T47D (cell line): ENCODE measurements at regions not wholly inside any gene's neighbourhood (a gene's known extent, or its start where the extent isn't known, plus 50 kb on each side); places are given as distances from the start of the nearest gene placed in this dataset.
"Not testable (repeated sequence)": the region's sequence is repeated elsewhere in the genome, so short reads cannot be mapped to it uniquely, and the experiment has no call there.

Experiments
- DNase-seq, 2 experiments: peaks; one replicate each; pipeline versions ENCODE4 v3.0.0 to v3.0.0-alpha.2; 2011 to 2012; ENCODE audit warnings: low read depth in 1 of 2, low spot score in 1 of 2
- JUND ChIP-seq: IDR thresholded peaks from 2 replicates; pipeline ENCODE4 v1.6.1; 2012; ENCODE audit warnings: low read depth
- in situ Hi-C: cut with HindIII; loops from 2 replicates; pipeline ENCODE4 v1.10.0; 2016; ENCODE audit warnings: low sequenced_read_pairs, low pct_unique_long_range_greater_than_20kb

DNA sequence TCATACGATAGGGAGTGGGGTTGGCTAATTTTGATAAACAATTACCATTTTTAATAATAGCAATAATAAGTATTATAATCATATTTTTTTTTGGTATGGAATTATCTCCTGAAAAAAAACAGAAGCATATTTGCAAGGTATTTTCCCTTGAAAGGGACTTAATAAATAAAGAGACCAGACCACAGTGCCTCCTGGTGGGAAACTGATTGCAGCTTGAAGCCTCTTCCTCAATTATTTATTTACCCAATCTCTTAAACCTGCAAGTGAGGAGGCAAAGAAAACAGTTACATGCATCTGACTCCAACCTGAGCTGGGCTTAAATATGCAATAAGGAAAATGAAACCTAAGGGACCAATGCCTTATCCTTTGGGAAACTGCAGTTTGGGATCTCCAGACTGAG, 388.1 kb upstream of the ACO1 start:
- no peak for TF ChIP-seq JUND
- in situ Hi-C loops = no loop called here
- peak in 1 of 2 experiments; percentile 18 for DNase-seq

DNA sequence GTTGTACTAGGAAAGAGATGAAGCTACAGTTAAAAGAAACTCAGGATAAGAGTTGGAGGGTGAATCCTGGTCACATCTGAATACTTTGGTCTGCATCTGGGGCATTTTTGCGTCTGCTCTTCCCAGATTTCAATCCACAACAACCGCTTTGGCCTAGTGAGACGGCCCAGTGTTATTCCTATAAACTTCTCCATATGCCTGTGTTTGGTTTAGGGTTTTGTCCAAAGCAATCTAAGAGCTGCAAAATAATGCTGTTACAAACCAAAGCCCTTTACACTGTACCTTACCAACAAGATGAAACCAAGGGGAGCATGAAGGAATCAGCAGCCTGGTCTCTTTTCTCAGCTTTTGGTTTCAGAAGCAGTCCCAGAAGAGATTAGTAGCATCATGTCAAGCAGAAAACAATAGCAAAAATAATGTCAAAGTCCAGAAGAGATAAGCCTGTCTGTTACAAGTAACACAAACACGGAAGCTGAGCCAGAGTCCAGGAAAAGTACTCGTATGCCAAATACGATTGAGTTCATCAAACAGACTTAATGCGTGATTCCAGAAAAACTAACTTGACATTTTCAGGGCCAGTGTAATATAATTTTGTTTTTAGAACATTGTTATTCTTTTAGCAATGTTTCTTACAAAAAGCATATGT, 379.9 kb upstream of the ACO1 start:
- in situ Hi-C loops = no loop called here
- TF ChIP-seq JUND = no peak
- no peak for DNase-seq

DNA sequence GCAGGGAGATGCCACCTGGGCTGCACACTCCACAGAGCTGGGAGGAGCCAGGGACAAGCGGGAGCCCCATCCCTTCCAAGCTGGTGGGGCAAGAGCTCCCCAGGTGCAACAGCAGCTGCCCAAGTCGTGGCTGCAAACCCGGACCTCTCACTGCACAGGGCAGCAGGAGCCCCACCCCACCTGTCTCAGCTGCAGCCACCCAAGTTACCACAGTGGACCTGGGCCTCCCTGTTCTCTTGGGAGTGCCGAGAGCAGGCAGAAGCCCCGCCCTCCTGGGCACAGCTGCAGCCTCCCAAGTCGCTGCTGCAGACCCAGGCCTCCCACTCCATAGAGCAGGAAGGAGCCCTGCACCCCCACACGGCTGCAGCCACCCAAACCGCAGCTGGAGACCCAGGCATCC, 374.1 kb upstream of the ACO1 start:
- in situ Hi-C loops = no loop called here
- no peak for DNase-seq
- no peak for TF ChIP-seq JUND

DNA sequence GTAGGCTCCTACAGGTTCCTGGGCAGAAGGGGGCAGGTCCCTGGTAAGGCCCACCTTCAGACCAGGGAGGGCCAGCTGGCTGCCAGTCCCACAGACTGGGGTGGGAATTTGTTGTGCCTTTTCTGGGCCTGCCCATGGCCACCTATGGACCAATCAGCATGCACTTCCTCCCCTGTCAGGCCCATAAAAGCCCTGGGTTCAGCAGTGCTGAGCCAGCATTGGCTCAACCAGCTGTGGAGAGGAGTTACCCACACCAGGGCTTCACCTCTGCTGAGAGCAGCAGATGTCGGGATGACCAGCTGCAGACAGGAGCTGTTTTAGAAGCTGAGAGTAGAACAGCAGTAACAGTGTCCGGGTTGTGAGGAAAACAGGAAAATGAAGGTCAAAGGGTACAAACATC, 373.4 kb upstream of the ACO1 start:
- in situ Hi-C loops = no loop called here
- DNase-seq = peak in 1 of 2 experiments; percentile 33
- no peak for TF ChIP-seq JUND

DNA sequence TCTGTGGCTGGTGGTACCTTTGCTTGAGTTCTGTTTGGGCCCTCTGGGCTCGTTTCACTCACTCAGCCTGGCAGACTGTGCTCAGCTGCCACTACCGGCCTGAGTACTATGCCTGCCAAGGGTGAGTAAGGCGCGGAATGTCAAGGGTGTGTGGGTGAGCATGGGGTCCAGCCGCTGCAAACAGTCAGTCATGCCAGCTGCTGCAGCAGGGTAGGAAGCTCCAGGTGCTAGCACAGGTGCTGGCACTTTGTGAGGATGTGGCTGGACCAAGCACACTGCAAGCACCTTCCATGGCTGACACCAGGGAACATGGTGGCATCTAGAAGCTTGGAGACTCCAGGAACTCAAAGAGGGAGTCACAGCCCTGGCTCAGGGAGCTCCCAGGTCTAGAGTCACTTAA, 368.6 kb upstream of the ACO1 start:
- DNase-seq = no peak
- in situ Hi-C loops = no loop called here
- no peak for TF ChIP-seq JUND

DNA sequence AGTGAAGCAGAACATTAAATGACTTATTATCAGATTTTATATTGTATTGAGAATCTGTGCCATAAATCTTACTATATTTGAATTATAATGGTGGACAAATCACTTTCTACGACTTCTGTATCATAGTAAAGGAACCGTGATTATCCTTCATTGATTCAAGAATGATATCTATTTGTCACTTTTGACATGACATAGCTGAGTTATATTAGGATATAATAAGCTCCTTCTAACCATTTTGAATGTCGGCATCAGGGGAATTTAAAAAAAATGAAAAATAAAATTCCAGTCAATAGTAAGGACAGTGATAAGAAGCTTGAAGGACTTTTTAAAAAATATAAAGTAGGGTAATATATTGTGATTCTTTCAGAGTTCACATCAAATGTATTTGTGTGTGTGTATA, 338.9 kb upstream of the ACO1 start:
- no peak for DNase-seq
- in situ Hi-C loops = no loop called here
- no peak for TF ChIP-seq JUND

DNA sequence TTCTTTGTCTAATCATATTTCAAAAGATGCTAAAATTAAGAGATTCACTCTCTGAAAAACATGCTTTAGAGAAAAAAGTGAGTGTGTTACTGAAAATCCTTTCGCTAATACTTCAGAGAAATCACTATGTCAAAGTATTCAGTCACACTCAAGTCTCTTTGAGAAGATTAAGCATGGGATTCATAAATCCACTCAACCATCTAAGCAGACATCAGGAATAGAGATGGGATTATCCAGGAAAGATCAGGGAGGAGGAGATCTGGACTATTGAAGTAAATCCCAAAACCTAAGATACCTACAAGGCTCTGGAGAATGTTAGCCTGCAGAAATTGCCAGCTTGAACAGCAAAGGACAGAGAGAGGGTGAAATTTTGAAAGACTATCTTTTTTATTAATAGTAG, 317.2 kb upstream of the ACO1 start:
- in situ Hi-C loops = no loop called here
- no peak for DNase-seq
- no peak for TF ChIP-seq JUND

DNA sequence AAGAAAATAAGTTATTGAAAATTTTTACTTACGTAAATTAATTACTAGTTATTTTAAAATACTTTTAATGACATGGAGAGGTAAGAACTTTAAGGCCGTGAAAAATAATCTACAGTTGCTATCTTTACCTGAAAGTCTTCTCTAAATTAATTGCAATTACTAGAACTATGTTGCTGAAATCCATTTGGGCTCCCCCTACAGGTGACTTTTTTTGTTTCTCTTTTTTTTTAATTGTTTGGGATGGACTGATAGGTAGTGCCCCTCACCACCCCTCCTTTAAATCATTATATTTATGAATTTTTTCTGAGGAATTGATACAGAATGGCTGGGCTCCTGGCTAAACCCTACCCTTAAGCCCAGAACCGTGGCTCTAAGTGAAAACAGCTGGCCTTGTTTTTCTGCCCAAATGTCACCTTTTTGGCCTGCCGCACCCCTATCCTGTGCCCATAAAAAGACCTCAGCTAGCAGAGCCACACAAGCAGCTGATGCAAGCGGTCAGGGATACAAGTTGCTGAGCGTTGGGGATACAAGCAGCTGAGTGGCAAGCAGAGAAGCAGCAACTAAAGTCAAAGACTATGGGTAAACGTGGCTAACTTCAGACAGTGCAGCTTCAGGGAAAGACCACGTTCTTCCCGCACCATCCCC, 315.2 kb upstream of the ACO1 start:
- peak in 1 of 2 experiments; percentile 10 for DNase-seq
- in situ Hi-C loops = no loop called here
- no peak for TF ChIP-seq JUND

DNA sequence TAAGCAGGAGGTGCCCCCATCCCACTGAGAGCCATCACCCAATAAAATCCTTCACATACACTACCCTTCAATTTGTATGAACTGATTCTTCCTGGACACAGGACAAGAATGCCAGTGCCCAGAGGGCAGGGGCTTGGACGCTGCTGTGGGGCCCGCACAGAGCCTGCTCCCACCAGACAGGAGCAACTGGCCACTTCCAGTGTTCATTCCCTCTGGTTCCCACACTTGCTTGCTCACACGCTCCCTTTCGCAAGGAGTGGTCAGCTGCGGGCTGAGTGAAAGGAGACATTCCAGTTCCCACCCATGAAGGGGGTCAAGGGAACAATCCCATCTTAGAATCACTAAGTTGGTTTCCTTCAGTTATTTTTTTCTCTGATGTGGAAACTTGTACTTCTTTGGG, 314.5 kb upstream of the ACO1 start:
- no peak for TF ChIP-seq JUND
- no peak for DNase-seq
- in situ Hi-C loops = no loop called here

DNA sequence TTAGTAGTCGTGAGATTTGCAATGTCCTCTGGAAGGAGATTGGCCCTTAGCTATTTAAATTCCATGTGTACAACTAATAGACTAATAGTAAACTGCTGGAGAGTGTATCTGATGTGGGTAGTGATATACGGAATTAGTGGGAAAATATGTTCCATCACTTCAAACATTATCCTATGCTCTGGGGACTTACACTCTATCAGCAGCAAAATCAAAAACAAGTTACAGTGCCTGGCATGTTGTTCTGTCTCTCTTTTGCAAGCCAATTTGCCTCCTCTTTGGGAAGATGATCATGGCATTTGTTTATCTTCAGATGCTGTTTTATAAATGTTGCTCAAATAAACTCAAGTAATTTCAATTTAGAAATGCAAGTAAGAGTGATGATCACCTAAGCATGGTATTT, 311.9 kb upstream of the ACO1 start:
- DNase-seq = no peak
- no peak for TF ChIP-seq JUND
- in situ Hi-C loops = no loop called here

DNA sequence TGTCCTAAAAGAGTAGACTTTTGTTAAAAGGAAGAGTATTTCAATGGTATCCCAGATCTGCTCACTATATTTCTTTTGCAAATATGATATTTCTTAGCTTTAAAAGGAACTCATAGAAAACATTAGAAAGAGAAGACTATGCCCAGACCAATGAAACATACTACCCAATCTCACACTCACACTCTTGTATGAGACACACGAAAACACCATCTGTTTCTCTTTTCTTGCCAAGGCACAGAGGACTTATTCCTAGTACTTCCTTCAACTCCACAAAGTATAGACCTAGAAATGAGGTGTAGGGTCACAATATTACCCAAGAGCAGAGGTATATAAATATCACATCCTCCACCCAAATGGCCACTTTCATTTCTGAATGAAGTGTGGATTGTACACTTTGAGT, 292.4 kb upstream of the ACO1 start:
- DNase-seq = no peak
- in situ Hi-C loops = no loop called here
- TF ChIP-seq JUND = no peak

DNA sequence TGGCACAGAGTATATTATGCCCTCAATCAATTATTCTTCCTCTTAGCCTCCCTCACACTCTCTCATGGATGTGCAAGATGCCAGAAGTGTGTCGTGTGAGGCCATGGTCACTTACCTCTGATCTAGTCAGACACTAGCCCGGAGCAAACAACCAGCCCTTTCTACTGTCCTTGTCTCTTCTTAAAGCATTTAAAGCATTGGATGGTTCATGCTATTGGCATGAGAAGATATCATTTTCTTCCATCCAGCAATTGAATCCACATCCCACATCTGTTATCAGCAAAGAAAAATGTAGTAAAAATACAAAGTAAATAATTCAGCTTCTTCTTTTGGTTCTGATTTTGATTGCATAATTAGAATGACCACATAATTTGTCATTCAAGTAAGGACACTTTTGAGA, 267.2 kb upstream of the ACO1 start:
- no peak for DNase-seq
- no peak for TF ChIP-seq JUND
- in situ Hi-C loops = no loop called here

DNA sequence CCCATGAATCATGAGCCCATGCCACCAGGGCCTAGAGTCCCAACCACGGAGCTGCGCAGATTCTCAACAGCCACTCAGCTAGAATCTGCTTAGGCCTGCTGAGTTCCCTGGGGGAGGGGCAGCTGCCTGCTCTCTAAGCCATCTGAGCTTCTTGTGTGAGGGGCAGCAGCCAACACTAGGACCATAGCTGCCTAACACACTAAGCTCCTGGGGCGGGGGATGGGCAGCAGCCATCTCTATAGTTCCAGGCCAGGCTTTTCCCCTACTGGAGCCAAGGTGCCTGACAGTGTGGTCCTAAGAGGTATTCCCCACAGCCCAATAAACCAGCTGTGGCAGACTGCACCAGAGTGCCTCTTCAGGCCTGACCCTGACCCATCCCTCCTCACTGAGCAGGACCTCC, 255.9 kb upstream of the ACO1 start:
- DNase-seq = no peak
- in situ Hi-C loops = no loop called here

DNA sequence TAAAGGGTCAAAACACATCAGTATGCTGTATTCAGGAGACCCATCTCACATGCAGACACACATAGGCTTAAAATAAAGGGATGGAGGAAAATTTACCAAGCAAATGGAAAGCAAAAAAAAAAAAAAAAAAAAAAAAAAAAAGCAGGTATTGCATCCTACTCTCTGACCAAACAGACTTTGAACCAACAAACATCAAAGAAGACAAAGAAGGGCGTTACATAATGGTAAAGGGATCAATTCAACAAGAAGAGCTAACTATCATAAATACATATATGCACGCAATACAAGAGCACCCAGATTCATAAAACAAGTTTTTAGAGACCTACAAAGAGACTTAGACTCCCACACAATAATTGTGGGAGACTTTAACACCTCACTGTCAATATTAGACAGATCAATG, 253.7 kb upstream of the ACO1 start:
- in situ Hi-C loops = not testable (repeated sequence)

More for the DNA sequence above, 255.9 kb upstream of the ACO1 start:
- TF ChIP-seq JUND = no peak

More for the DNA sequence above, 253.7 kb upstream of the ACO1 start:
- not testable (repeated sequence) for DNase-seq
